ENCODE measurements at regions not wholly inside any gene's neighbourhood (a gene's known extent, or its start where the extent isn't known, plus 50 kb on each side); places are given as distances from the start of the nearest gene placed in this dataset.

- no peaks in the 10 kb centered on the region for H3K27me3 ChIP-seq (ENCODE audit: control insufficient read depth in 1 of 2, insufficient read depth in 2 of 2, low read length in 2 of 2)
- no peaks in the 10 kb centered on the region for H3K36me3 Mint-ChIP-seq (ENCODE audit: low read depth)
- no peak overlapping the region for H3K27ac ChIP-seq (ENCODE audit: low read depth in 1 of 2, low read length in 2 of 2)
- ChIA-PET CTCF (no interaction called here), POLR2A (no interaction called here)
- no peaks in the 10 kb centered on the region for H3K36me3 ChIP-seq (ENCODE audit: insufficient read depth, low read length)
- H3K4me3 Mint-ChIP-seq = no peak overlapping the region
- no peak overlapping the region for H3K4me3 ChIP-seq (ENCODE audit: low read length)
- H3K27me3 Mint-ChIP-seq = no peaks in the 10 kb centered on the region
- no peaks in the 10 kb centered on the region for H3K9me3 Mint-ChIP-seq
- H3K4me1 Mint-ChIP-seq (ENCODE audit: low read depth) = peaks cover 17% of the 10 kb centered on the region
- ATAC-seq (ENCODE audit: poor library complexity) (no peak), DNase-seq (no peak)
- peaks cover 14% of the 10 kb centered on the region for H3K4me1 ChIP-seq (ENCODE audit: insufficient read depth, low read length)
- intact Hi-C loops (cut with DNase I, micrococcal nuclease) = no loop called here
- no peaks in the 10 kb centered on the region for H3K9me3 ChIP-seq (ENCODE audit: control insufficient read depth in 1 of 2, insufficient read depth in 1 of 2, low read length in 2 of 2)
- no peak overlapping the region for H3K27ac Mint-ChIP-seq
- TF ChIP-seq CTCF (IDR thresholded peaks at IDR 0.05) = no peak
Measured at GRCh38 chr2:136360790-136361189, 242.8 kb upstream of the CXCR4 start.

- H3K27ac ChIP-seq (ENCODE audit: low read depth in 1 of 2, low read length in 2 of 2) = no peak overlapping the region
- H3K9me3 ChIP-seq (ENCODE audit: control insufficient read depth in 1 of 2, insufficient read depth in 1 of 2, low read length in 2 of 2) = no peaks in the 10 kb centered on the region
- H3K4me3 ChIP-seq (ENCODE audit: low read length) = no peak overlapping the region
- H3K36me3 ChIP-seq (ENCODE audit: insufficient read depth, low read length) = no peaks in the 10 kb centered on the region
- ChIA-PET POLR2A (no interaction called here), CTCF (interaction anchor here (1.2 kb wide), 1 partner anchor 20 kb away, joined by 3 read pairs; no protein-coding TSS in a partner anchor)
- intact Hi-C loops (cut with DNase I, micrococcal nuclease) = no loop called here
- Mint-ChIP-seq H3K4me1 (ENCODE audit: low read depth) (peaks cover 17% of the 10 kb centered on the region), H3K36me3 (ENCODE audit: low read depth) (no peaks in the 10 kb centered on the region), H3K27ac (no peak overlapping the region), H3K9me3 (no peaks in the 10 kb centered on the region), H3K27me3 (no peaks in the 10 kb centered on the region), H3K4me3 (no peak overlapping the region)
- H3K27me3 ChIP-seq (ENCODE audit: control insufficient read depth in 1 of 2, insufficient read depth in 2 of 2, low read length in 2 of 2) = no peaks in the 10 kb centered on the region
- H3K4me1 ChIP-seq (ENCODE audit: insufficient read depth, low read length) = peaks cover 14% of the 10 kb centered on the region
- no peak for ATAC-seq (ENCODE audit: poor library complexity)
- no peak for DNase-seq
- no peak for TF ChIP-seq CTCF (IDR thresholded peaks at IDR 0.05)
Measured at GRCh38 chr2:136359121-136359965, 241.4 kb upstream of the CXCR4 start.

- DNase-seq (no peak), ATAC-seq (ENCODE audit: poor library complexity) (no peak)
- Histone ChIP-seq H3K4me3 (ENCODE audit: low read length) (no peak overlapping the region), H3K9me3 (ENCODE audit: control insufficient read depth in 1 of 2, insufficient read depth in 1 of 2, low read length in 2 of 2) (no peaks in the 10 kb centered on the region), H3K27me3 (ENCODE audit: control insufficient read depth in 1 of 2, insufficient read depth in 2 of 2, low read length in 2 of 2) (no peaks in the 10 kb centered on the region), H3K27ac (ENCODE audit: low read depth in 1 of 2, low read length in 2 of 2) (no peak overlapping the region), H3K4me1 (ENCODE audit: insufficient read depth, low read length) (peaks cover 11% of the 10 kb centered on the region), H3K36me3 (ENCODE audit: insufficient read depth, low read length) (no peaks in the 10 kb centered on the region)
- no peak overlapping the region for H3K27ac Mint-ChIP-seq
- intact Hi-C loops (cut with DNase I, micrococcal nuclease) = no loop called here
- no peak overlapping the region for H3K4me3 Mint-ChIP-seq
- H3K36me3 Mint-ChIP-seq (ENCODE audit: low read depth) = no peaks in the 10 kb centered on the region
- no peaks in the 10 kb centered on the region for H3K27me3 Mint-ChIP-seq
- POLR2A ChIA-PET = no interaction called here
- no peaks in the 10 kb centered on the region for H3K9me3 Mint-ChIP-seq
- no peak for TF ChIP-seq CTCF (IDR thresholded peaks at IDR 0.05)
- H3K4me1 Mint-ChIP-seq (ENCODE audit: low read depth) = peaks cover 12% of the 10 kb centered on the region
- CTCF ChIA-PET = no interaction called here
Measured at GRCh38 chr2:136358576-136358975, 240.6 kb upstream of the CXCR4 start.
